ENCODE measurements at regions not wholly inside any gene's neighbourhood (a gene's known extent, or its start where the extent isn't known, plus 50 kb on each side); places are given as distances from the start of the nearest gene placed in this dataset.

DNA sequence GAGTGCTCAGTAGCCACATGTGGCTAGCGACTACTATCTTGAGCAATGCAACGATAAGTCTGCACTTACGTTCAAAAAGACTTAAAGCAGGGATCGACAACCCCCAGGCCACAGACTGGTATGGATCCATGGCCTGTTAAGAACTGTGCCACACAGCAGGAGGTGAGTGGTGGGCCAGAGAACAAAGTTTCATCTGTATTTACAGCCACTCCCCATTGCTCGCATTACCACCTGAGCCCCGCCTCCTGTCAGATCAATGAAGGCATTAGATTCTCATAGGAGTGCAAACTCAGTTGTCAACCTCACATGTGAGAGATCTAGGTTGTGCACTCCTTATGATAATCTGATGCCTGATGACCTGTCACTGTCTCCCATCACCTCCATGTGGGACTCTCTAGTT is 103.6 kb upstream of the ZRANB2 start:
- no peaks in the 10 kb centered on the region for H3K79me2 ChIP-seq (ENCODE audit: control insufficient read depth, low read length)
- H4K20me1 ChIP-seq (ENCODE audit: control insufficient read depth, insufficient read depth, low read depth, low read length) = no peaks in the 10 kb centered on the region
- no peaks in the 10 kb centered on the region for H3K36me3 ChIP-seq (ENCODE audit: control insufficient read depth, low read length)
- H3K9me2 ChIP-seq (replicated peaks; ENCODE audit: control insufficient read depth, low read length) = no peaks in the 10 kb centered on the region
- H3K27ac ChIP-seq (ENCODE audit: low read depth, low read length) = no peak overlapping the region
- no peaks in the 10 kb centered on the region for H3K27me3 ChIP-seq (ENCODE audit: control insufficient read depth, low read length)
- TF ChIP-seq, protein P1, sequence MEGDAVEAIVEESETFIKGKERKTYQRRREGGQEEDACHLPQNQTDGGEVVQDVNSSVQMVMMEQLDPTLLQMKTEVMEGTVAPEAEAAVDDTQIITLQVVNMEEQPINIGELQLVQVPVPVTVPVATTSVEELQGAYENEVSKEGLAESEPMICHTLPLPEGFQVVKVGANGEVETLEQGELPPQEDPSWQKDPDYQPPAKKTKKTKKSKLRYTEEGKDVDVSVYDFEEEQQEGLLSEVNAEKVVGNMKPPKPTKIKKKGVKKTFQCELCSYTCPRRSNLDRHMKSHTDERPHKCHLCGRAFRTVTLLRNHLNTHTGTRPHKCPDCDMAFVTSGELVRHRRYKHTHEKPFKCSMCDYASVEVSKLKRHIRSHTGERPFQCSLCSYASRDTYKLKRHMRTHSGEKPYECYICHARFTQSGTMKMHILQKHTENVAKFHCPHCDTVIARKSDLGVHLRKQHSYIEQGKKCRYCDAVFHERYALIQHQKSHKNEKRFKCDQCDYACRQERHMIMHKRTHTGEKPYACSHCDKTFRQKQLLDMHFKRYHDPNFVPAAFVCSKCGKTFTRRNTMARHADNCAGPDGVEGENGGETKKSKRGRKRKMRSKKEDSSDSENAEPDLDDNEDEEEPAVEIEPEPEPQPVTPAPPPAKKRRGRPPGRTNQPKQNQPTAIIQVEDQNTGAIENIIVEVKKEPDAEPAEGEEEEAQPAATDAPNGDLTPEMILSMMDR (IDR thresholded peaks at IDR 0.05; ENCODE audit: low read depth, low read length, poor library complexity, severe bottlenecking) = no peak
- TF ChIP-seq EZH2phosphoT487 (IDR thresholded peaks at IDR 0.05; ENCODE audit: borderline replicate concordance, low read length) = no peak
- no peaks in the 10 kb centered on the region for H3K9me3 ChIP-seq (ENCODE audit: control insufficient read depth, insufficient read depth, low read length)
- H3K4me1 ChIP-seq (ENCODE audit: control insufficient read depth, low read length) = no peaks in the 10 kb centered on the region
- no peak overlapping the region for H3K4me3 ChIP-seq (ENCODE audit: low read length)
- no peak overlapping the region for H3K4me2 ChIP-seq (ENCODE audit: low read length)
- H3F3A ChIP-seq (ENCODE audit: control insufficient read depth, insufficient read depth) = no peaks in the 10 kb centered on the region

DNA sequence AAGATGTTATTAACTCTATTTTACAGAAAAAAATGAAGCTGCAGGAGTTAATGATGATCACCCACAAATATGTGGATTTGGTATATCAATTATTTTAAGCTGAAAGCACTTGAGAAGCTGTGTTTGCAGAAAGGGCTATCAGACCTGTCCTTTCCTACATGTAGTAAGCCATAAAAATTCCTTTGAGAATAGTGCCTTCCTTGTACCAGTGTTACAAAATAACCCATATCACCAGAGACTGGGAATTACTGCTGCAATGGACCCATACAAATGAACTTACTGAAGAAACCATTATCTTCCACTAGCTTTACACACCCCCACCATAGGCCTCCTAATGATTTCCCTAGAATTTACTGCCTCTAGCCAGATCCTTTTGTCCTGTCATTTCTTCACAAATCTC is 99.2 kb upstream of the ZRANB2 start:
- no peaks in the 10 kb centered on the region for H3K27me3 ChIP-seq (ENCODE audit: control insufficient read depth, low read length)
- H3K79me2 ChIP-seq (ENCODE audit: control insufficient read depth, low read length) = no peaks in the 10 kb centered on the region
- H3K4me1 ChIP-seq (ENCODE audit: control insufficient read depth, low read length) = no peaks in the 10 kb centered on the region
- H3K9me2 ChIP-seq (replicated peaks; ENCODE audit: control insufficient read depth, low read length) = no peaks in the 10 kb centered on the region
- no peaks in the 10 kb centered on the region for H3F3A ChIP-seq (ENCODE audit: control insufficient read depth, insufficient read depth)
- TF ChIP-seq EZH2phosphoT487 (IDR thresholded peaks at IDR 0.05; ENCODE audit: borderline replicate concordance, low read length) = no peak
- TF ChIP-seq, protein P1 (IDR thresholded peaks at IDR 0.05; ENCODE audit: low read depth, low read length, poor library complexity, severe bottlenecking) = no peak
- H3K27ac ChIP-seq (ENCODE audit: low read depth, low read length) = no peak overlapping the region
- H3K9me3 ChIP-seq (ENCODE audit: control insufficient read depth, insufficient read depth, low read length) = no peaks in the 10 kb centered on the region
- H4K20me1 ChIP-seq (ENCODE audit: control insufficient read depth, insufficient read depth, low read depth, low read length) = no peaks in the 10 kb centered on the region
- H3K4me3 ChIP-seq (ENCODE audit: low read length) = no peak overlapping the region
- H3K4me2 ChIP-seq (ENCODE audit: low read length) = no peak overlapping the region
- H3K36me3 ChIP-seq (ENCODE audit: control insufficient read depth, low read length) = no peaks in the 10 kb centered on the region

DNA sequence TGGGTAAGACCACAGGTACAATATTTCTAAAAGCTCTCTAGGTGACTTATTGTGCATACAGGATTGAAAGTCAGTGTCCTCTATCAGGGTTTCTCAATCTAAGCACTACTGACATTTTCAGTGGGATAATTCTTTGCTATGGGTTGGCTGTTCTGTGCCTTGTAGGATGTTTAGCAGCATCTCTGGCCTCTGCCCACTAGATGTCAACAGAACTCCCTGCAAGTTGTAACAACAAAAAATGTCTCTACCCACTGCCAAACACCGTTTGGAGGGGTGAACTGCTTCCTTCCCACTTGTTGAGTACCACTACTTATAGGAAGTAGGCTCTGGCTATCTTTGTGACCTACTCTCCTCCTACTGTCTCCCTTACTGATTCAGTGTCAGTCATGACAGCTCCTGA is 90.1 kb upstream of the ZRANB2 start:
- no peaks in the 10 kb centered on the region for H3K4me1 ChIP-seq (ENCODE audit: control insufficient read depth, low read length)
- H3K9me2 ChIP-seq (replicated peaks; ENCODE audit: control insufficient read depth, low read length) = no peaks in the 10 kb centered on the region
- TF ChIP-seq, protein P1 (IDR thresholded peaks at IDR 0.05; ENCODE audit: low read depth, low read length, poor library complexity, severe bottlenecking) = no peak
- no peak for TF ChIP-seq EZH2phosphoT487 (IDR thresholded peaks at IDR 0.05; ENCODE audit: borderline replicate concordance, low read length)
- no peaks in the 10 kb centered on the region for H3K27me3 ChIP-seq (ENCODE audit: control insufficient read depth, low read length)
- no peaks in the 10 kb centered on the region for H3F3A ChIP-seq (ENCODE audit: control insufficient read depth, insufficient read depth)
- H3K4me2 ChIP-seq (ENCODE audit: low read length) = no peak overlapping the region
- no peak overlapping the region for H3K27ac ChIP-seq (ENCODE audit: low read depth, low read length)
- H3K36me3 ChIP-seq (ENCODE audit: control insufficient read depth, low read length) = no peaks in the 10 kb centered on the region
- H3K79me2 ChIP-seq (ENCODE audit: control insufficient read depth, low read length) = no peaks in the 10 kb centered on the region
- no peaks in the 10 kb centered on the region for H4K20me1 ChIP-seq (ENCODE audit: control insufficient read depth, insufficient read depth, low read depth, low read length)
- H3K9me3 ChIP-seq (ENCODE audit: control insufficient read depth, insufficient read depth, low read length) = no peaks in the 10 kb centered on the region
- H3K4me3 ChIP-seq (ENCODE audit: low read length) = no peak overlapping the region

DNA sequence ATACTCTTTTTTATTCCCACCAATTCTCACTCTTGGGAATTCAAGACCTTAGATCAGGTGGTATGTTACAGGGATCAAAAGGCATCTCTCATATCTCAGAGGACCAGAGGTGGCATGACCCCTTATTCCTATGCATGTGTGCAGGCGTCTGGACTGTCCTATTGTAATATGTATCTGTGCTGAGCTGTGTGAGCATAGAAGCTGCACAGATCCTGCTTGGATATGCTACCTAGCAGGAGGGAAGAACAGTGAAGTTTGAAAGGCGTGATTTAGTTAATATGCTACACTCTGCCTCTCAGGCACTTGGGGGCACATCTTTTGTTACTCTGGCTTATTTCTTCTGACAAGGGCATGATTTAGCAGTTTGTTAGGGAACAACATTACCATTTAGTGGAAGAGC is 86.7 kb upstream of the ZRANB2 start:
- H3K27ac ChIP-seq (ENCODE audit: low read depth, low read length) = no peak overlapping the region
- no peaks in the 10 kb centered on the region for H3K36me3 ChIP-seq (ENCODE audit: control insufficient read depth, low read length)
- H3K27me3 ChIP-seq (ENCODE audit: control insufficient read depth, low read length) = no peaks in the 10 kb centered on the region
- TF ChIP-seq, protein P1 (IDR thresholded peaks at IDR 0.05; ENCODE audit: low read depth, low read length, poor library complexity, severe bottlenecking) = no peak
- no peak for TF ChIP-seq EZH2phosphoT487 (IDR thresholded peaks at IDR 0.05; ENCODE audit: borderline replicate concordance, low read length)
- H3K79me2 ChIP-seq (ENCODE audit: control insufficient read depth, low read length) = no peaks in the 10 kb centered on the region
- no peaks in the 10 kb centered on the region for H3K9me3 ChIP-seq (ENCODE audit: control insufficient read depth, insufficient read depth, low read length)
- H3K4me3 ChIP-seq (ENCODE audit: low read length) = no peak overlapping the region
- H3K4me2 ChIP-seq (ENCODE audit: low read length) = no peak overlapping the region
- H3K9me2 ChIP-seq (replicated peaks; ENCODE audit: control insufficient read depth, low read length) = no peaks in the 10 kb centered on the region
- H3F3A ChIP-seq (ENCODE audit: control insufficient read depth, insufficient read depth) = no peaks in the 10 kb centered on the region
- H4K20me1 ChIP-seq (ENCODE audit: control insufficient read depth, insufficient read depth, low read depth, low read length) = no peaks in the 10 kb centered on the region
- no peaks in the 10 kb centered on the region for H3K4me1 ChIP-seq (ENCODE audit: control insufficient read depth, low read length)
